A673 (cell line): ENCODE measurements at regions not wholly inside any gene's neighbourhood (a gene's known extent, or its start where the extent isn't known, plus 50 kb on each side); places are given as distances from the start of the nearest gene placed in this dataset.

Source experiments
- EZH2 ChIP-seq: fragments of 200-600 bp; sonication (generic); IDR thresholded peaks from 2 replicates; pipeline ENCODE4 v1.6.1; 2017; ENCODE audit warnings: borderline replicate concordance, low read depth, mild to moderate bottlenecking, mixed read lengths, antibody characterized with exemption, low read length; ENCODE audit not compliant: poor library complexity, severe bottlenecking
- TF ChIP-seq, protein P1 (sequence below): fragments of 300-800, 200-600 bp; sonication (generic); conservative IDR thresholded peaks from 2 replicates; pipeline ENCODE4 v1.5.1; 2017; ENCODE audit warnings: low read depth, mild to moderate bottlenecking, antibody characterized with exemption, low read length, moderate library complexity, mixed read lengths

DNA sequence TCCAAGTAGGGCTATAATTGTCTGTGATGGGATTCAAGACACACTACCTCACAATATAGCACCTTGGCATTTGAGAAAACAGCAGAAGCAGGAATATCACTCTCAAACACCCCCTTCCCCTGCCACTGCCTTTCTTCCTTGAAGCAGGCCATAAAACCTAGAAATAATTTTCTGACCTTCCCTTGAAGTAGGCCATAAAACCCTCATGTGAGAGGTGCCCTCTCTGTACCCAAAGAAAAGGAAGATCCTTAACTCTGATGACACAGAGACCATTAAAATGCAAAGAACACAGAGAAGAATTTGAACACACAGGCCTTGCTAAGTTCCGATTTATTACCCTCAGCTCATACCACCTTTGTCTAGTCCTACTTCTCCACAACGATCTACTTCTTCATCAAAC is 631.7 kb upstream of the CADM1 start:
- TF ChIP-seq, protein P1, sequence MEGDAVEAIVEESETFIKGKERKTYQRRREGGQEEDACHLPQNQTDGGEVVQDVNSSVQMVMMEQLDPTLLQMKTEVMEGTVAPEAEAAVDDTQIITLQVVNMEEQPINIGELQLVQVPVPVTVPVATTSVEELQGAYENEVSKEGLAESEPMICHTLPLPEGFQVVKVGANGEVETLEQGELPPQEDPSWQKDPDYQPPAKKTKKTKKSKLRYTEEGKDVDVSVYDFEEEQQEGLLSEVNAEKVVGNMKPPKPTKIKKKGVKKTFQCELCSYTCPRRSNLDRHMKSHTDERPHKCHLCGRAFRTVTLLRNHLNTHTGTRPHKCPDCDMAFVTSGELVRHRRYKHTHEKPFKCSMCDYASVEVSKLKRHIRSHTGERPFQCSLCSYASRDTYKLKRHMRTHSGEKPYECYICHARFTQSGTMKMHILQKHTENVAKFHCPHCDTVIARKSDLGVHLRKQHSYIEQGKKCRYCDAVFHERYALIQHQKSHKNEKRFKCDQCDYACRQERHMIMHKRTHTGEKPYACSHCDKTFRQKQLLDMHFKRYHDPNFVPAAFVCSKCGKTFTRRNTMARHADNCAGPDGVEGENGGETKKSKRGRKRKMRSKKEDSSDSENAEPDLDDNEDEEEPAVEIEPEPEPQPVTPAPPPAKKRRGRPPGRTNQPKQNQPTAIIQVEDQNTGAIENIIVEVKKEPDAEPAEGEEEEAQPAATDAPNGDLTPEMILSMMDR = no peak
- TF ChIP-seq EZH2 = no peak
